GM21367 (cell line): ENCODE measurements at regions not wholly inside any gene's neighbourhood (a gene's known extent, or its start where the extent isn't known, plus 50 kb on each side); places are given as distances from the start of the nearest gene placed in this dataset.

Source experiments
- ATAC-seq: cut with Tn5 transposase; IDR thresholded peaks from one replicate; pipeline ENCODE4 v1.9.1; 2021; ENCODE audit not compliant: unreplicated experiment

- ATAC-seq = no peak
Measured at GRCh38 chr2:20523073-20523798, 76.4 kb downstream of the RHOB start.

GRCh38 chr2:20523799-20524187, 76.9 kb downstream of the RHOB start:
- no peak for ATAC-seq

DNA sequence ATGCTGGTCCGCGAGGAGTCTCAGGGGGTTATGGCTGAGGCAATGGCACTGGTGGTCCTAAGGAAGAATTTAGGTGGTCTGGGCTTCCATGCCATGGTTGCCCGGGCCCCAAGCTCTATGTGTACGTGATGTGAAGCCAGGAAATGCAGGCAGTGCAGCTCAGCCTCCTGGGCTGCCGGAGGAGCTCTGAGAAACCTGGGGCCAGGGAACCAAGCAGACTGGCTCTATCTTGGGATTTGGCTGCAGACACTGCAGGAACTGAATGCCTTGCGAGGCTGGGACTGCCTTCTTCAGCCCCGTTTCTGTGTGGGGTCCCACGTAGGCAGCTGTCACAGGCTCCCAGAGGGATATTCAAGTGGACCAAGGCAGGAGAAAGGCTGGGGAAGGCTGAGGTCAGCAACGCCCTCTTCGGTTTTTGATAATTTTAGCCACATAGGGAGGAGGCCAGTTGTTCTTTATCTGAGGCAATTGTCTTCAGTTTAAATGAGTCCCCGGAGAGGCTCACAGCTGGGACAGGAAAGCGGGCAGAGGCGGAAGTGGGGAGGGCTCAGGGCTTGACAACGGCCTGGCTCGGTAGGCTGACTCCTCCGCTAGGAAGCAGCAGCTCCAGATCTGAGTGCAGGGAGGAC, 77.7 kb downstream of the RHOB start:
- peak; percentile 72 for ATAC-seq

DNA sequence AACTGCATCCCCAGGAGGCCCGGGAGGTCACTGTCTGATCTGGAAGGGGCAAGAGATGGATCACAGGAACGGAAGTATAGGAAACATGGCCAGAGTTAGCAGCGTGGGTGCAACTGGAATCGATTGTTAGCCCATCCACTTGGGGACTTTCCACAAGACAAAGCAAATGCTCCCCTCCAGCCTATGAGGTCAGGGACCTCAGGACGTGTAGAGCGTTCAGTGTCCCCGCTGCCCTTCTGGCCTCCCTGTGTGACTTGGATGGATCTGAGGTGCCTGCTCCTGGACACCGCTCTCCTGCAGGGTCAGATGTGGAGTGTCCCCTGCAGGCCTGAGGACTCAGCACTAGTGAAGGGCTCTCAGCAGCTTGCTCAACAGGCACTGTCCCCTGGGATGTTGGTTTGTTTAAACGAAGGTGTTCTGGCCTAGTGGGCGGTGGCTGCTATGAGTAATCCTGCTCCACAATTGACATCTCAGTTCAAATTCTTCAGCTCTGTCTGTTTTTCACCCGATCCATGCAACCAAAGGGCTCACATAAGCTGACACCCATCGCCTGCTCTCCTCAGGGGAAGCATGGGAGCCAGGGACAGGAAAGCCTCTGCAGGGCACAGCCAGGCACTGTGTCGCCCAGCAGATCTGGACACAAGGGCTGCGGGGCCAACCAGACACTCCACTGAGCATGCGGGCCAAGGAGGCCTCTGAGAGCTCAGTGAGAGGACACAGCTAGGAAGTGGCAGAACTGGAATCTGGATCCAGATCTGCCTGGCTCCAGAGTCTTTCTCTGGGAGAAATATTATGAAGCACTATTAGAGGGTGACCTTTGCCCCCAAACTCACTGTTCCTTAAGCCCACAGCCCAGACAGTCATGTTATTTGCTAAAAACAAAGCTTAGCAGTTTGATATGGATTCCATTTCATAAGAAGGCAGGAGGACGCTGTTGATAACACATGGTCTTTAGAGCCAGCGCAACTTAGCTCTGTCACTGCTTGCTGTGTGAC, 78.5 kb downstream of the RHOB start:
- peak; percentile 88 for ATAC-seq

- no peak for ATAC-seq
Measured at GRCh38 chr2:20526160-20526559, 79.3 kb downstream of the RHOB start.

DNA sequence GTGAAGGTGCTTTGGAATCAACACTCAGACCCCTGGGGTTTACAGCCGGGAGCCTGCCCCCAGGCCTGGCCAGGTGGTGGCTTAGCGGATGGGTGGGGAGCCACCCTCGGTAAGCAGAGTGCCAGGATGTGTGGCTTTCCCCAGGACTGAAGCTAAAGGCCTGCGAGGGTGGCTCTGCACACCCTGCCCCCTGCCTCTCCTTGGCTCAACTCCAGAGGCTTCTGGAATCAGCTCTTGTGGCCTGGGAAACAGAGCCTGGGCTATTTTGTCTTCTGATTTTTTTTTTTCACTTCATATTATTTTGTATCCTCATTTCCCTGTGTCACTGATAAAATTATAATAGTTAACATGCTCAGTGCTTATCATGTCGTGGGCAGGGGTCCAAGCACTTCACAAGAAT, 79.8 kb downstream of the RHOB start:
- ATAC-seq = no peak

DNA sequence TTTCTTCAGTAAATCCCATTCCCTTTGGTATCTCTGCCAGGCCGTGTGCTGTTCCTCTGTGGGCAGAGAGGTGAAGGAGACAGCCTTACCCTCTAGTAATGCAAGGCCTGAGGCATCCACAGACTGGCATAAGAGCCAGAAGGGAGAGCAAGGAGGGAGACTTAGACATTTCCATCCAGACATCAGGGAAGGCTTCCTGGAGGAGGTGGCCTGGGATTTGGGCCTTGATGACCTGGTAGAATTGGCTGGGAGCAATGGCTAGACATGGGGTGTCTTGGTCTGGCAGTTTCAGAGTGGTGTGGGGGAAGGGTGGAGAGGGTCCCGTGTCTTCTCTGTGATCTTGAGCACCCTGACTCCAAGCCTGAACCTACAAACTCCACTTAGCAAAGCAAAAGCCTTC, 81.8 kb downstream of the RHOB start:
- ATAC-seq = no peak

DNA sequence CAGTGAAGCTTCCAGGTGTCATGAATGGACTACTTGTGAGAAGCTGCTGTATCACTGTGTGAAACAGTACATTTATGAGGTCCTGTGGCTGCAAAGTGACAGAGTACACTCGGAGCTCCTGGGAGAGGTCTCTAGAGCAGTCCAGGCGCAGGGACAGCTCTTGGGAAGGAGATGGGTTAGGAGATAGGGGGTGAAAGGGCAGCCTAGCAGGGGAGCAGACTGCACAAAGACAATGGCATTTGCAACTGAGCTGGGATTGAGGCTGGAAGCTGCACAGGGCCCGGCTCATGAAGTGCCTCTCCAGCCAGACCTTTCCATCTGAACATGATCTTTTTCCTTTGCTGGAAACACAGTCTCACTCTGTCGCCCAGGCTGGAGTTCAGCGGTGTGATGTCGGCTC, 83.6 kb downstream of the RHOB start:
- no peak for ATAC-seq

- ATAC-seq = no peak
Measured at GRCh38 chr2:20531633-20532262, 84.9 kb downstream of the RHOB start.

GRCh38 chr2:20532634-20533437, 86.0 kb downstream of the RHOB start:
- ATAC-seq = no peak

DNA sequence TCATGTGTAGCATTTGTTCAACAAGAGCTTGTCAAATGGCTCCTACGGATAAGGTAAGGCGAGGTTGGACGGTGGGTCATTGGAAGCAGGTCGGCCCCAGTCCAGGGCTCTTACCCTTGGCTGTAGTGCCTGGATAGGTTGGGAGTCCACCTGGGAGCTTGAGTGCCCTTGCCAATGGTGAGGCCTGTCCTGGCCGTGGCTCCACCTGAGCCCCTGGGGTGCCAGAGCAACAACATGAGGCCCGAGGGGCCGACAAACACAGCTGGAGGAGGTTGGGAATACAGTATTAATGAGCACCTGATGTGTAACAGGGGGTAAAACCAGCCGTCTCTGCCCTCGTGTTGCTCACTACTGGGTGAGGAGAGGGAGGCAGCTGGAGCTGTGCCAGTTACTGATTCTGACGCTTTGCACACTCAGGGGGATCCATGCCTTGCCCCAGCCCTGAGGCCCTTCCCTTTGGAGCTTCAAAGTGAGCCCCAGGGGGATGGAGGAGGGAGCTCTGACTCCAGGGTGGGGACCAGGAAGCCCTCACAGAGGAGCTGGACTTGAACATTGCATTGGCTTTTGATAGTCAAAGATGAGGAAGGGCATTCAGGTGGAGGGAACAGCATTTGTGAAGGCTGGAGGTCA, 87.2 kb downstream of the RHOB start:
- no peak for ATAC-seq

DNA sequence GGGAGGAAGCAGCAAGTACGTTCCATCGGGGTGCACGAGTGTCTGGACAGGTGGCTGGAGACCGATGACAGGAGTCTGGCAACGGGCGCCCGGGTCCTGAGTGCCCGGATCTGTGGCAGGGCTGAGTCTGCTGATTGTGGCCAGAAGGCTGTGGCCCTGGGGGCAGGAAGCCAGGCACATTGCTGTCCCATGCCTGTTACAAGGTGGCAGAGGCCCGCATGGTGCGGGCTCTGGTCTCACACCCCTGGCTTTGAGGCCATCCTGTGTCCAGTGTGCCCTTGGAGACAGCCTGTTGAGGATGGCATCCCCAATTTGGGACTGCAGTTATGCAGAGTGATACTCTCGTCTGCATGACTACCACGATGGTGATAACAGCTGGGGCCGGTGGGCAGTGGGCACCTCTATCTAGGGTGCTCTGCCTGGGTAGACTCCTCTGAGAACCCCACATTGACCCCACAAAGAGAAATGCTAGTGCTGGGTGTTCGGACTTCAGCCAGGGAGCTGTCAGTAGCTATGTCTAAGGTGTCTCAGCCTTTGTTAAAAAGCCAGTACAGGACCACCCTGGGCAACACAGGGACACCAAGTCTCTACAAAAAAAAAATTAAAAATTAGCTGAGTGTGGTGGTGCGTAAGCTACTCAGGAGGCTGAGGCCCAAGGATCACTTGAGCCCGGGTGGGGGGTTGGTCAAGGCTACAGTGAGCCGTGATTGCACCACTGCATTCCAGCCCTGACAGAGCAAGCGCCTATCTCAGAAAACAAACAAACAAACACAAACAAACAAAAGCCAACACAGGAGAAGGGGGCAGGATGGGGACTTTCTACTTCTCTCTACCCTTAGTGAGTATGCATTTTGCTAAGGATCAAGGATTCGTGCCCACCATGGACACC, 88.3 kb downstream of the RHOB start:
- ATAC-seq = no peak

DNA sequence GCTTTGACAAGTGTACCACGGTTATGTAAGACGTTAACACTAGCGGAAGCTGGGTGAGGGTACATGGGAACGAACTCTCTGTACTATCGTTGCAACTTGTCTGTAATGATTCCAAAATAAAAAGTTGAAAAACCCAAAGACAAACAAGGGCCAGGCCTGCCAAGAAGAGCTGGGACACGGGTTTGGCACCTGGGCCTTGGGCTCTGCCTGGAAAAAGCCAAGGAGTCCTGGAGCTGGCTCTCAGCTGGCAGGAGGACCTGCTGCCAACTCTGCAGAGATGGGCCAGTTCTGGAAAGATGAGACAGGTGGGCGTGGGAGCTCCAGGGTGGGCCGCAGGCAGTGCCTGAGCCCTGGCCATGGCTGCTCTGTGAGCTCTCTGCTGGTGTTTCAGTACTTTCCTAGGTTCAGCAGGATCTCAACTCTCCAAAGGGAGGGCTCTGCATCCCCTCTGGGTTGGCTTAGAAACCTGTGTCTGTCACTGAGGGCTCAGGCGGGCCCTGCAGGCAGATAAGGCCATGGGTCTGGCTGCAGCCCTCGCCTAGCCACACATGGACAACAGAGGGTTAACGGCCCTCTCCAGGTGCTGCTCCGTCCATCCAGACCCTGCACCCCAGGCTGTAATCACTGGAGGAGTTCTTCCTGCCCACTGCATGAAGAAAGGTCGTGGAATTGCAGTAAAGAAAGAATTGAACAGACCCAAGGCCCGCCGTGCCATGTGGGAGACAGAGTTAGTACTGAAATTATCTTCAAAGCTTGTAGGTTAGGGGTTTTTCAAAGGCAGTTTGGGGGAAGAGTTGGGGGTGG, 89.9 kb downstream of the RHOB start:
- ATAC-seq = no peak

- ATAC-seq = no peak
Measured at GRCh38 chr2:20537423-20538307, 90.8 kb downstream of the RHOB start.

DNA sequence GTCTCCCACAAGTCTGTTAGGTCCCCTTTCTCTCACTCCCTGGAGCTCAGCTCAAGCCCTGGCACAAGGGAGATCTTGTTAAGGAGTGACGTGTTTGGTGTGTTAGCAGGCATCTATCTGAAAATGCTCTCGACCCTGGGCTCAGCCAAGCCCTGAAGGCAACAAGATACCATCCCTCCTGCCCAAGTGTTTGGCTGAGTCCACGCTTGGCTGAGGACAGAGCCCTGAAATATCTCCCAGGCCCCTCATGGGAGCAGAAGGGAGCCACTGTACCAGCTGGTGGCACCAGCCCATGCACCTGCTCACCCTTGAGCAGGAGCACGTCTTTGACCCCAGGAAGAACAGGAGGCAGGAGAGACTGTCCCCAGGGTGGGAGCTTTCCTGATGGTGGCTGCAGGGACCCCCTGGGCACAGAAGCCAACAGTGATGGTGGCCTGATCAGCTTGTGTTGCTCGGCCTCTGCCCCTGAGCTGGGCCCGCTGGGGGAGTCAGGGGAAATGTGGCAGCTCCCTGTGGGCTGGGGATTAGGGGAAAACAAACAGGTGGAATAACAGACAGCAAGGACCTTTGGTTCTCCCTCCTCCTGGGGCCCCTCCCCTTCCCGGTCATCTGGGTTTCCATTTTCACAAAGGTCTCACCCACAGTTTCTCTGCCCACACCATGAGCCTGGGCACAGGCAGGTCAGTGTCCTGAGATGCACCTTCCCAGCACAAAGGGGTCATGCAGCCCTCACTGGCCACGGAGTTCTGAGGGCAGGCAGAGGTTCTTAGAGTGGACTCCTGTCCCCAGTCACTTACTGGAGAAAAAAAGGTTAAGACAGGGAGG, 91.6 kb downstream of the RHOB start:
- no peak for ATAC-seq

DNA sequence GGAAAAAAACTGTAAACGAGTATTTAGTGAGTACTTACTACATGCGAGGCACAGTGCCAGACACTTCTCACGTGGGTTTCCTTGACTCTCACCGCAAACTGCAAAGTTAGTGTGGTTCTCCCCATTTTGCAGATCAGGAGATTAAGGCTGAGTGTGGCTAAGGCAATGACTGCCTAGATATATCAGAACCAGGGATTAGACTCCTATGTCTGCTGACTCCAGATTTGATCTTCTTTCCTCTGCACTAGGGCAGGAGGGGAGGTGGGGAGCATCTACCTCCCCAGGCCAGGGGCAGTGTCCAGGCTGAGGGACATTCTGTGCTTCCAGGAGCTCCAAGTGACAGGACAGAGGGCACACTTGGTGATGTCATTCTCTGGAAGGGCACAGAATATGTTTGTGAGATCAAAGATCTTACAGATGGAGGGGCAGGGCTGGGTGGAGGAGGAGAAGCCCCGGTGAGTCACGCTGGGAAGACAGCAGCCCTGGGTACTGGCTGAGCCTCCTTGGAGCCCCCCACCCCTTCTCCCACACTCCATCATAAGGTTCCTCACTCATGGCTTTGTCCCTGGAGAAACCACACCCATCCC, 92.4 kb downstream of the RHOB start:
- ATAC-seq = no peak
